Psoas muscle (tissue), 7 donors: ENCODE measurements at regions not wholly inside any gene's neighbourhood (a gene's known extent, or its start where the extent isn't known, plus 50 kb on each side); places are given as distances from the start of the nearest gene placed in this dataset.

Experiments used
- ATAC-seq, 4 donors: fragments of 200-7000 bp; cut with Tn5 transposase; one replicate each; pipeline ENCODE4 v1.9.1; 2020; ENCODE audit warnings: moderate library complexity in 3 of 4, mild to moderate bottlenecking in 2 of 4
- DNase-seq, 2 donors: peaks; one replicate each; pipeline ENCODE4 v3.0.0-alpha.2; 2020
- H3K27ac ChIP-seq: fragments of 200-600 bp; one replicate; pipeline ENCODE4 v1.8.0; 2022
- H3K27me3 ChIP-seq, 3 donors: fragments of 200-600 bp in 1 of 3; one replicate each; pipeline versions ENCODE4 v1.6.1 to v1.8.0; 2013 to 2022; ENCODE audit warnings: low read length in 2 of 3, mild to moderate bottlenecking in 2 of 3, moderate library complexity in 1 of 3; ENCODE audit not compliant: insufficient read depth in 3 of 3
- H3K36me3 ChIP-seq, 2 donors: fragments of 200-600 bp in 1 of 2; one replicate each; pipeline versions ENCODE4 v1.6.1 to v1.8.0; 2013 to 2022; ENCODE audit warnings: low read depth in 1 of 2, mild to moderate bottlenecking in 1 of 2, moderate library complexity in 1 of 2; ENCODE audit not compliant: insufficient read depth in 1 of 2
- H3K4me1 ChIP-seq: fragments of 200-600 bp; one replicate; pipeline ENCODE4 v1.8.0; 2022
- H3K4me3 ChIP-seq: fragments of 200-600 bp; one replicate; pipeline ENCODE4 v1.8.0; 2022; ENCODE audit warnings: mild to moderate bottlenecking
- H3K9me3 ChIP-seq: fragments of 200-600 bp; one replicate; pipeline ENCODE4 v1.8.0; 2022
- CTCF ChIP-seq: fragments of 200-600 bp; IDR thresholded peaks from one replicate; pipeline ENCODE4 v1.8.0; 2022; ENCODE audit warnings: antibody characterized with exemption
- WGBS, 3 donors: extraction: QIAGEN DNeasy Blood & Tissue Kit; methylation state at CpG; one replicate each; pipeline versions ENCODE4 v1.1.6 to v1.1.7; 2013; 5-methylcytosine and 5-hydroxymethylcytosine counted together
- intact Hi-C, 2 donors: fragments of 100-400 bp; cut with DNase I; formaldehyde crosslinking; loops; one replicate each; pipeline versions ENCODE4 v1.11.0 to v1.14.2; 2022
- donor health status: healthy with polysubstance abuse.
- donor health status: DM: no; HTN: no; CAD: no; lungs with moderate emphysema.
- donor health status: Bipolar disorder and iron deficiency.
- donor health status: healthy.
- donor health status: DM: yes; HTN: yes; CAD: no.
- donor health status: DM: no; HTN: no; CAD: no.
- donor health status: DM: yes; HTN: yes; CAD: no.

- H3K27ac ChIP-seq: no peak overlapping the region
- H3K4me3 ChIP-seq: no peak overlapping the region
- TF ChIP-seq CTCF: no peak
- intact Hi-C loops: no loop called here
- WGBS, 3 donors: 16 to 27% (median 22%) methylated on average over 2 of the region's 2 CpGs
- no peaks in the 10 kb centered on the region for H3K27me3 ChIP-seq
- H3K4me1 ChIP-seq: no peaks in the 10 kb centered on the region
- DNase-seq (no peak), ATAC-seq (no peak)
- peaks cover 10% of the 10 kb centered on the region for H3K9me3 ChIP-seq
- H3K36me3 ChIP-seq: no peaks in the 10 kb centered on the region
Measured at GRCh38 chr2:188645986-188646385, 328.2 kb upstream of the COL3A1 start.

GRCh38 chr2:188647430-188648070 lies 326.6 kb upstream of the COL3A1 start:
- peaks cover 10% of the 10 kb centered on the region for H3K9me3 ChIP-seq
- H3K4me3 ChIP-seq: no peak overlapping the region
- H3K4me1 ChIP-seq: no peaks in the 10 kb centered on the region
- no peak overlapping the region for H3K27ac ChIP-seq
- TF ChIP-seq CTCF: no peak
- ATAC-seq (no peak), DNase-seq (no peak)
- H3K27me3 ChIP-seq: no peaks in the 10 kb centered on the region
- 72 to 82% (median 76%) methylated on average over 3 of the region's 3 CpGs for WGBS, 3 donors
- intact Hi-C loops: no loop called here
- H3K36me3 ChIP-seq: no peaks in the 10 kb centered on the region

- H3K4me3 ChIP-seq: no peak overlapping the region
- H3K27ac ChIP-seq: no peak overlapping the region
- H3K9me3 ChIP-seq: no peaks in the 10 kb centered on the region
- no peaks in the 10 kb centered on the region for H3K36me3 ChIP-seq
- H3K4me1 ChIP-seq: no peaks in the 10 kb centered on the region
- intact Hi-C loops: no loop called here
- 88 to 91% (median 89%) methylated on average over 1 of the region's 1 CpG for WGBS, 3 donors
- no peak for ATAC-seq
- no peaks in the 10 kb centered on the region for H3K27me3 ChIP-seq
- DNase-seq: no peak
- no peak for TF ChIP-seq CTCF
Measured at GRCh38 chr2:188659656-188660406, 314.3 kb upstream of the COL3A1 start.

GRCh38 chr2:188663301-188663700 lies 310.9 kb upstream of the COL3A1 start:
- no peak overlapping the region for H3K27ac ChIP-seq
- DNase-seq: no peak
- intact Hi-C loops: no loop called here
- no peaks in the 10 kb centered on the region for H3K36me3 ChIP-seq
- 76 to 82% (median 82%) methylated on average over 2 of the region's 2 CpGs for WGBS, 3 donors
- no peaks in the 10 kb centered on the region for H3K4me1 ChIP-seq
- H3K4me3 ChIP-seq: no peak overlapping the region
- no peak for TF ChIP-seq CTCF
- no peak for ATAC-seq
- H3K27me3 ChIP-seq: no peaks in the 10 kb centered on the region
- no peaks in the 10 kb centered on the region for H3K9me3 ChIP-seq
